Dedifferentiated amniotic fluid mesenchymal stem cell (primary cell): ENCODE measurements at regions not wholly inside any gene's neighbourhood (a gene's known extent, or its start where the extent isn't known, plus 50 kb on each side); places are given as distances from the start of the nearest gene placed in this dataset.

Experiments
- DNase-seq: peaks from one replicate; pipeline ENCODE4 v3.0.0-alpha.2; 2016; ENCODE audit errors: extremely low spot score

DNA sequence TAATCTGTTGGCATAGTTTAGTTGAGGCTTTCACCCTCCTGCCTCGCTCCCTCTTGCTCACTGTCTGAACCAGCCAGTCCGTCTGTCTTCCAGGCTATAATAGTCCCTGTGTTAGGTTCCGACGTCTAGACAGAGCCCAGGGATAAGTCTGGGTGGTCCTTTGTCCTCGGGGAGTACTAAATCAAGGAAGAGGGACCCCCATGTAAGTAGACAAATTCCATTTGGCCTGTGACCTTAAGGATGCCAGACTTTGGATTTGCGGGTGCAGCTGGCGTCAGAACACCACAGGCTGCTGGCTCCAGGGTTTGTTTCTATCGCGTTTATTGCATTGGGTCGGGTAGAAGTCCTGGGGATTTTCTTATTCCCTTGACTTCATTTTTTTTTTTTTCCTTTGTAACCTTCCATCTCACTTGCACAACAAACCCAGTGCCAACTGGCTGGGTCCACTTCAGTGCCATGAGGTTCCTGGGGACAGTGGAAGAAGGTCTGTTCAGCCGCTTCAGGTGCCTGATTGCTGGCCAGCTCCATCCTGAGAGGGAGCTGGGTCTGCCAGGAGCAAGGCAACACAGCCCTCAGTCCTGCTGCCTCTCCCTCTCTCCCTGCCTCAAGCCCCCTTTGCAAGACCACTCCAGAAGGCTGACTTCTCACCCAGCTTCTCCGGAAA lies 95.4 kb upstream of the KLHL25 start:
- no peak for DNase-seq

DNA sequence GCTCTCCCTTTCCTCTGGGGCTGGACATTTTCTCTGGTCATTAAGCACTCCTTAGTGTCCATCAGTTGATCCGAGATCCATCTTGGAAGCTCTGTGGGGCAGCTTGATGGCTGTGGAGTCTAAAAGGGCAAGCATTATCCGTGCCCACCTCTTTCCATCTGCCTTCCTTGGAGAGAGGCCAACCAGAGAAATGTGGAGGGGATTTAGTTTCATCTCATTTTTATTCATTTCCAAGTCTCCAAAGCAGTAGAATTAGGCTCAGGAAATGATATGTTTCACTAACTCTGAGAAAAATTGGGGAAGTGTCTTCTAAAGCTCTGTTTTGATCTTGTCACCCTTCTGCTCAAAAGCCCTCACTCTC lies 95.9 kb upstream of the KLHL25 start:
- no peak for DNase-seq

DNA sequence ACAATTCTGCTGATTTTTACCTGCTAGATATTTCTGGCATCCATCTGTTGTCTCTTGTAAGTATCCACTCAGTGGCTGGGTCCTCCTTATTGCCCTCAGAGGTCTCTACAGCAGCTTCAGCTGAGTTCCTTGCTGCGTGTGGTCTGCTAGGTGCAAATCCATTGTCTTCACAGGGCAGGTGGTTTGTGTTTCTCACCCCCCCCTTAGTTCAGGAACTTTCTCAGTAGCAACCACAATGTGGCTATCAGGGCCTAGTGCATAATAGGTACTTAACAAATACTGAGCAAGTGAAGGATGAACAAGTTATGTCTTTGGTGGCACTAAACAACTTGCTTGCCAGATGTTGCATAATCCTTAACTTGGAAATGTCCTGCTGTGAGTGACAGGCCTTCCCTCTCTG lies 96.7 kb upstream of the KLHL25 start:
- DNase-seq: no peak

DNA sequence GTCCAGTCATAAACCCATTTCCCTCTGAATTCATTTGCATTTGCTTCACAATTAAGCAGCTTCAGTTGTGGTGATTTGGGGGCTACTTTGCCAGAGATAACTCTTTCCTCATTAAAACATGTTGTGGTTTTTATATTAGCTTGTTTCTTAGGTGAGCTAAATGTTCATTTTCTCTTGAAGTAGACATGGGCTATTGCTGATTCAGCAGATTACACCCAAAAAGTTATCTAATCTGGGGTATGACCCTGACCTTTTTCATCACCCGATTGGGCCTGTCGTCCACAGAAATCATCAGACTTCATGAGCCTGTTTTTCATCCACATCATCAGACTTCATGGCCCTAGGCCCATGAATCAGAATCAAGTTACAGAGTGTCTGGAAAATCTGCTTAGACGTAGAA lies 97.5 kb upstream of the KLHL25 start:
- no peak for DNase-seq

DNA sequence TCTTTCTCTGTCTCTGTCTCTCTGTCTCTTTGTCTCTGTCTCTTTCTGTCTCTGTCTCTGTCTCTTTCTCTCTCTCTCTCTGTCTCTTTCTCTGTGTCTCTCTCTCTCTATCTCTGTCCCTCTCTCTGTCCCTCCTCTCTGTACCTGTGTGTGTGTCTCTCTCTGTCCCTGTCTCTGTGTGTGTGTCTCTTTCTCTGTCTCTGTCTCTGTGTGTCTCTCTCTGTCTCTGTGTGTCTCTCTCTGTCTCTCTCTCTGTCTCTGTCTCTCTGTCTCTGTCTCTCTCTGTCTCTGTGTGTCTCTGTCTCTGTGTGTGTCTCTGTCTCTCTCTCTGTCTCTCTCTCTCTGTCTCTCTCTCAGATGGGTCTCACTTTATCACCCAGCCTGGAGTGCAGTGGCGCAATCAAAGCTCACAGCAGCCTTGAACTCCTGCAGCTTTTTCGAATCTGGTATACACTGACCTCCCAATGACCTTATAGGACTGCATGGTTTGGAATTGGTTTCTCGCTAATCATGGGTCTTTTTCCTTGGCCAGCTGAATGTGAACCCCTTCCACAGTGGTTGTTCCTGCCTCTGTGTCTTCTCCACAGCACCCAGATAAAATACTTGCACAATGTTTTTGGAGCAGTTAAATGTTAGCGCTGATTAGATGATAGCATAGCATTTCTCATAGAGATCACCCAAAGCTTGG lies 102.6 kb upstream of the KLHL25 start:
- no peak for DNase-seq

DNA sequence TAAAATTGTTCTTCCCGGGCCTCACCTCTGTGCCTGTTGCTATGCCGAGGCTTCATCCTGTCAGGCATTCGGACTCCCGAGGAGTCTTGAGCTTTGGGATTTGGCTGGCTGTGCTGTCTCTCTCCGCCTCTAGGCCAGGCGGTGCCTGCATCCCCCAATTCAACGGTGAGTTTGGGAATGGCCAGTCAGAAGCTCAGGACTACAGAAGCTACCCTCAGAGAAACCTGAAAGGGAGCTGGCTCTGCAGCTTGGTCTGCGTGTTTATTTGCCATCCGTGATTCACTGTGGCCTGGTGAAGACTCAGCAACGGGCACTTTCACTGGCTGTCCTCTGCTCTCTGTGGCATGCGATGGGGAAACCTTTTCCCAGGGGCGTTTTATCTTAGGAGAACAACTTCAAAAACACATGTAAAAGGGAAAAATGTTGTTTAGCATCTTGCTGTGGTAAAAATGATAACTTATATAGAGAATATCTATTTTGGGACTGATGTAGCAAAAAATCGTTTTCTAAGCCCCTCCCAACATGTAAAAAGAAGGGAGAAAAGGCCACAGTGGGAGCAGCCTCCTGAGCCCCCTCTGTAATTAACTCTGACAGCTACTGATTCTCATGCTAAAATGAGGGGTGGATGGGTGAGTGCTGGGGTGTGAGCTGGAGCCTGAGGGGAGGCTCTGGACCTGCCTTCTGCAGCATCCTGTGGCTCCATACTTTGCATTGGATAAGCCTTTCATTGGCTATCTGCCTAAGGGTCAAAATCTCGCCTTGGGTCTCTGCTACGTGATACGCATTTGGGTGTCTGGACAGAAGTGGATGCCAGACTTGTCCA lies 103.4 kb upstream of the KLHL25 start:
- no peak for DNase-seq

DNA sequence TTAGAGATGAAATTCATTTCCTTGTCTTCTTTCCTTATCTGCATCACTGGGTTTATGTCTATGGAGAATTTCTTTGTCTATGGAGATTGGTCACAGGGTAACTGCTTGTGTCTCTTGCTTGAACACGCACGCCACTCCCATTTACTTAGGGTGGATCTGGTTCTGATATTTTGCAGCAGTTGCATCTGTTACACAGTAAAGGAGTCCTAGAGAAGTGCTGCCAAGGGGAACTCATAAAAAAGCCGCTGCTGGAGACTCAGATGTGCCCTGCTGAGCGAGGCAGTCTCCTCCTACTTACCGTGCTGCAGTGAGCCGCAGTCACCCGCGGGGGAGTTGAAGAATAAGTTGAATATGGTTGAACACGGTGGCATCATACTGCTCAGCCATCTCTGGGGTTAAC lies 105.2 kb upstream of the KLHL25 start:
- DNase-seq: no peak

DNA sequence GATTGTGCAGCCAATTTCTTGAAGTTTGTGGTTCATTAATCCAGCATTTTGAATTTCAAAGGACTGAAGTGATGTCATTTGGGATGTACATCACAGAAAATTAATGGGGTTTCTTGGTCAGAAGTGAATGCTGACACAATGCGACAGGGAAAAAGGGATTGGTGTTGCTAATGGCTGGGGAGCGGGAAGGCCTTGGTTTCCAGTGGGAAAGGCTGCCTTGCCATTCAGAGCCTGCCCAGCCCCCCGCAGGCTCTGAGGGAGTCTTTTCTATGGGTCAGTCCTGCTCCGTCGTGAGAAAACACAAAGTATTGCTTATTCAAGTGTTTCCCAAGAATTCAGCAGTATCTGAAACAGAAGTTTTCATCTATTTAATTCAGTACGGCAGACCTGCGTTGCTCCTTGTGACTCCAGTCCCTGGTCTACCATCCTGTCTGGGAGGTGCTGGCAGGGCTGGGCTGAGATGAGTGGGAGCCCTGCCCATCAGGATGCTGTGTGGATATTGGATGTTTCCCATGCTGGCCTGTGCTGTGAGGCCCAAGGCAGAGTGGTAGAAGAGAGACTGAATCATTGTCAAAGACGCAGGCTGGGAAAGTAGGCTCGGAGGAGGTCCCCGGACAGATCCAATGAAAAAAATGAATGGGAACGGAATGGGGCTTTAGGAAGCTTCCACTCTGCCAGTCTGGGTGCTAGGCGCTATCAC lies 111.2 kb upstream of the KLHL25 start:
- DNase-seq: no peak

DNA sequence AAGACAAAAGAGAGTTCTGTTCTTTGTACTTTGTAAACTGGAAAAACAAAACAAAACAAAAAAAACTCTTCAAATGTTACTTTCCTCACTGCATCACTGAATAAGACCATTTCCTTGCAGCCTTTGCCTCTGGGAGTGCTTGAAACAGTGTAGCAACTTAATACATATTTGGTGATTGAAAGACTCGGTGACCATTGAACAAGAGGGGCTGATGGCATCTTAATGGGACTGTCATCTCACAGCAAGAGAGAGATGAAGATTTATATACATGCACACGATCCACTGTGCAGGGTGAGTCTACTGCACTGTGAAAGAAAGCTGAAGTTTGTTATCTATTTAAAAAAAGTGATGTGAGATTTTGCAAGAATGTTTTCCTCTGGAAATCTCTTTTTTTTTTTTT lies 111.9 kb upstream of the KLHL25 start:
- no peak for DNase-seq

DNA sequence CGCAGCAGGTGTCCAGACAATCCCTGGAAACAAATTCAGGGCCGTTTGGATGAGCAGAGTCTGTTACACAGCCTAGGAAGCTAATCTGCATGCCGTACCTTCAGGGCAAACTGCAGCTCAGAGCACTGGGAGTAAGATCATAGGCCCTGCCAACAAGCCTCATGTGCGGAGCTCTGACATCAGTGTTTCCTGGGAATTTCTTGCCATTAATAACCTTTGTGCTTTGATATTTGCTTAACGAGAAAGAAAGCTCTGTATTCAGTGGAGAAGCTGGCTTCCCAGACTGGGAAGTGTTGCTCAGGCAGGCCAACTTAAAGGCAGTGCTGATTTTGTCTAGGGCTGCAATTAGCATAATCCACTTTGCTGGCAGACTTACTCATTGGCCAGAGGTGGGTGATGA lies 116.1 kb upstream of the KLHL25 start:
- DNase-seq: no peak

DNA sequence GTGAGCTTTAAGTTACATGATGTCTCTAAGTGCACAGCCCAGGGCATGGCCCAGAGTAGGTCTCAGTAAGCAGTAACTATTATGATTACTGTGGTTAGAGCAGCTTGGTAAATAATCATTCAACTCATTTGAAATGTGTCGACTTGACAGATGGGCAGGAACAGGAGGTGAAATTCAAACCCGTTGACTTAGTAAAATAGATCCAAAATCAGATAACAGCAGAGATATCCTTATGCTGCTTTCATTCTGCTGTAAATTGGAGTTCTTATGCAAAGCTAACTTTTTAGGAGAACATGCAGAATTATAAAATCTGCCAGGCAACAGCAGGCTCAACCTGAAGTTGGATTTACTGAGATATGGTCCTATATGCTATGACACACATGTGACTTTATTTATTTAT lies 118.7 kb upstream of the KLHL25 start:
- no peak for DNase-seq

DNA sequence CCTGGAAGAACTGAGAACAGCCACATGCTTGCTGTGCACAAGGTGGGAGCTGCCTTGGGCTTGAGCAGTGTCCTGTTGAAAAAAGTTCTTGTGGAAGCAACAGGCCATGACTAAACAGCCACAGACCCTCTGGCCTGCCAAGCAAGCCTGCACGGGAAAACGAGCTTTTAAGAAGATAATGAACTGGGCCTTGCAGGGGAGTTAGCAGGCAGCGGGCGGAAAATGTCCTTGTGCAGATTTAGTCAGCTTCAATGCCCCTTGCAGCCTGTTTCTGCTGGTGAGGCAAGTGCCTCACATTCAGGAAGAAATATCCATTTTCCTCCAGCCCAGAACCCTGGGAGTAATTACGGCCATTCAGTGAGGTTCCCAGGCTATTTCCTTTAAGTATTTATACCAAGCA lies 126.2 kb upstream of the KLHL25 start:
- no peak for DNase-seq

DNA sequence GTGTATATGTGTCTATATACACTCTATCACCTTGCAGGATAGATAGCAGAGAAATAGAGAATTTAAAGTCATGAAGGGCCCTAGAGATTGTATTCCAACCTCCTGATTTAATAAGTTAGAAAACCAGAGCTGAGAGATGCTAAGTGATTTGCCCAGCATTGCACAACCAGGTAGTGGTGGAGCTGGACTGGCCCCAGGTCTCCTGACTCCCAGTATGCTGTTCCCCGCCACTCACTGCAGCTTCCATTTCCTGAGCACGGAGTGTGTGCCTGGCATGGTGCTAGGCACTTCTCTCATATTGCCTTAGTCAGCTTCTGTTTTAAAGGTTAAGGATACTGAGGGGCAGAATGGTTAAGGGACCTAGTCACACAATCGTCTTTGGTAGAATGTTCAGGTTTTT lies 129.4 kb upstream of the KLHL25 start:
- no peak for DNase-seq

DNA sequence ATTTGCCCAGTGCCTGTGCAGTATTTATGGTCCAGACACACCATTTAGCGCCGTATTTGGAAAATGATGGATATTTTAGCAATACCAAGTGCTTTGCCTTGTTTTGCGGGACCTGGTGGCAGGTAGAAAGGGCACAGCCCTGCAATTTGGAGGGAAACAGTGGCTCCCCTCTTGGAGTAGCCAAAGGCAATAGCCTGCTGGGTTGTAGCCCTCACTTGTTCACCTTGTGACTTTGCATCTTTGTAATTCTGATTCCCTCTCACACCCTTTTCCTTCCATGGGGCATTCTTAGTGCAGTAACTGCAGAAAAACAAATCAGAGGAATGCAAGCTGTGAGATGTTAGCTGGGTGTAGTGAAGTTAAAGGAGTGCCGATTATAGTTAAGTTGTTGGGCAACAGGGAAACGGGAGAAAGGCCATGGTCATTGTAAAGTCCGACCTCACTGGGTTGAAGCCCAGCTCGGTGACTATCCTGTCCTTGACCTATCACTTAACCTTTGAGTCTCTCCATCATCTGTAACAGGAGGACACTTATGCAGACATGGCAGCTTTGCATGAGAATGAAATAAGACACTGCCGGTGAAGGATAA lies 131.0 kb upstream of the KLHL25 start:
- no peak for DNase-seq

DNA sequence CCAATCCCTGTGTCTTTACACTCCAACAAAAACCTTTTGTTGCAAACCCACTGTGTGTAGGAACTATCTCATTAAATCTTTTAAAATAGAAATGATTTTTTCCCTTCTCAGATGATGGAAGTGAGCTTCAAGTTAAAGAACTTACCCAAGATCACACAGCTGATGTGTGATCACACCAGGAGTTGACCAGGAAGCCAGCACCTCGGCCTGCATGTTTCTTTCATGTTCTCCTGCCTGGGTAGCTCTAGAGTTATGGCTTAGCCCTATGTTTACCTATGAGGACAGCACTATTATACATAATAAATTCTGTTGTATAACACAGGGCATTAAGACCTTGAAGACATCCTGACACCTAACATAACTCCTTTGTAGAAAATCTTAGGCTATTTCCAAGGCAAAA lies 132.1 kb upstream of the KLHL25 start:
- DNase-seq: no peak

DNA sequence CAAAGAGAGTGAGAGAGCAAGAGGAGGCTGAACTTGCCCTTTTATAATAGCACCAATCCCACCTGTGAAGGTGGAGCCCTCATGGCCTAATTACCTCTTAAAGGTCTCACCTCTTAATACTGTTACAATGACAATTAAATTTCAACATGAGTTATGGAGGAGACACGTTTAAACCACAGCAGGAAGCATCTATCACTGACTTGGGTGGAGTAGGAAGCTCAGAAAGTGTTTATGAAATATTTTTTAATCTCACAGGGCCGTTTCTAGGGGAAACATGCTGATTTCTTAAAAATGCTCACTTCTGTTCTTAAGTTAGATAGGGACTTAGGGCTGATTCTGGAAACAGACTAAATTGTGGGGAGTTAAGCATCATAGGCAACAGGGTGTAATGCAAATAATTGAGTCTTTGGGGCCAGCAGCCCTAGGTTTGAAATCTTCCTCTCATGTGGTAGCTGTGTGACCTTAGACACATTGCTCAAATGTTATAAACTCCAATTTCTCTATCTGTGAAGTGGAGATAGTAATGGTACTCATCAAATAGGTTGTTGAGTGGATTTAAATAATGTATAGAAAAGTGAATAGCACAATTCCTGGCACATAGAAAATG lies 133.3 kb upstream of the KLHL25 start:
- no peak for DNase-seq

DNA sequence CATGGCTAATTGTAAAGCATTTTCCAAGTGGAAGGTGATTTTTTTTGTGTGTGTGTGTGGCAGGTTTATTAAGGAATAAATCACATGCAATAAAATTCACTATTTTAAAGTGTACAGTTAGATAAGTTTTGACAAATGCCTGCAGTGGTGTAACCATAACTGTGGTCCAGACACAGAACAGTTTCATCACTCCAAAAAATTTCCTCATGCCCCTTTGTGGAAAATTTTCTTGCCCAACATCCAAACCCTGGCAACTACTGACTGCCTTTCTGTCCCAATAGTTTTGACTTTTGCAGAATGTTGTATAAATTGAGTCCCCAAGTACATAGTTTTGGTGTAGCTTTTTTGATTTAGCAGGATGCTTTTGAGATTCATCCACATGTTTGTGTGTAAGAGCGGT lies 135.1 kb upstream of the KLHL25 start:
- no peak for DNase-seq

DNA sequence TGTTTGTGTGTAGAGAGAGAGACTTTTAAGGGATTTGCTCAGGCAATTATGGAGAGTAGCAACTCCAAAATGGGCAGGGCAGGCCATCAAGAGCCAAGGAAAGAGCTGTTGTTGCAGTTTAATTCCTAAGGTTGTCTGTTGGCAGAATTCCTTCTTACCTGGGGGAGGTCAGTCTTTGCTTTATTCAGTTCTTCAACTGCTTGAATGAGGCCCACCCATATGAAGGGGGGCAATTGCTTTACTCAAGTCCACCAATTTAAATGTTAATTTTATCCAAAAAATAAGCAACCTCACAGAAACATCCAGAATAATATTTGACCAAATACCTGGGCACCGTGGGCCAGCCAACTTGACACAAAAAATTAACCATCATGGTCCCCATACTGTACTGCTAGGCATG lies 137.7 kb upstream of the KLHL25 start:
- no peak for DNase-seq

DNA sequence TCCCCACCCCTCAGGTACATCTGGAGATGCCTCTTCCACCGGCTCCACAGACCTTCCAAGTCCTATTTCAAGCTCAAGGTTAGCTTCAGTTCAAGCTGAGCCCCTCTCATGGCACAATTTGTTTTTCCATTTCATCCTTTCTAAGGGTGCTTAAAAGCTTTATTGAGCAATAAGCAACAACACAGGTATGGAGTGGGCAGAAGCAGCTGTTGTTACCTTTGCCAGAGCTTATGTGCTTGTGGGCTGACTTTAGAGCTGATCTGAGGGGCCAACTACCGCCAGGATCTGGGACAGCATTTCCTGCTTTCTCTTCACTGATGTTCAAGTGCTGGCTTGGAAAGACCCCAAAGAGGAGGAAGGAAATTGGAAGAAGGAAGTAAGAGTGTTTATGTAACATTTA lies 140.0 kb upstream of the KLHL25 start:
- no peak for DNase-seq

DNA sequence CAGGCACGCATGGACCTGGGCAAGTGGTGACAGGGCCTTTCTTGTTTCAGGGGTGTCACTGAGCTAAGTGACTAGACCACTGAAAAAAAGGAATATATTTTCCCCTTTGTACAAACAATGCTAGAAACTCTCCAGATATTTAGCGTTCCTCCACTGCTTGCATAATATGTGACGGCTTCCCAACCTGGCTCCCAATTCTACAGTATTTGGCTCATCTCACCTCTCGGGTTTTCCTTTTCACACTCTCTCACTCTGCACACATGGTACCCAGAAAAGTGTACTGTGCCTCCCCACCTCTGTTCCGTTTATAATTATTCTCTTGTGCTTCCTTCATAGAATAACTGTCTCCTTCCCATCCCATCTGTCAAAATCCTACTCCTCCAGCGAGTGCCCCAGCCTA lies 140.5 kb upstream of the KLHL25 start:
- DNase-seq: no peak

DNA sequence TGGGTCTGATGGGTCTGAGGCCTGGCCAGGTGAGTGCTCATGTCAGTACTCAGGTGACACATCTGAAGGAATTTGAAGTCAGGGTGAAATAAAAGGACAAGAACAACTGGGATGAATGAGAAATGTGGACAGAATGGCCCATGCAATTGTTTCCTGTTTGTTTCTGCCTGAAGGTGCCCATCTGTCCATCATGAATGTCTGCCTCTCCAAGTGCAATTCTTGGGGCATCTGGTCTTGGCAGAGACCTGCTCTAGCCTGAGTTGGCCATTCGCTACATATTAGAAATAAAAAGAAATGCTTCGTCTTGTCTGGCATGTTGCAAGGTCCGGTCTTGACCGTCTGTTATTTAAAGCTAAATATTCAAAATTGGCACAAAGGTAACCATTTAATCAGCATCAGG lies 142.0 kb upstream of the AGBL1 start:
- no peak for DNase-seq
